NB4 (cell line): ENCODE measurements at regions not wholly inside any gene's neighbourhood (a gene's known extent, or its start where the extent isn't known, plus 50 kb on each side); places are given as distances from the start of the nearest gene placed in this dataset.

Source experiments
- CTCF ChIP-seq: IDR thresholded peaks from one replicate; pipeline ENCODE4 v1.5.1; 2012; ENCODE audit warnings: low read depth, low read length
- MAX ChIP-seq: IDR thresholded peaks from 2 replicates; pipeline ENCODE4 v1.6.1; 2011; ENCODE audit warnings: low read depth, low read length
- POLR2A ChIP-seq: IDR thresholded peaks from 2 replicates; pipeline ENCODE4 v1.6.1; 2011; ENCODE audit warnings: mild to moderate bottlenecking; ENCODE audit not compliant: insufficient read length; ENCODE audit errors: extremely low read depth

- TF ChIP-seq CTCF (no peak), MAX (no peak), POLR2A (no peak)
Measured at GRCh38 chr5:14050821-14051220, 92.3 kb upstream of the TRIO start.
